ENCODE measurements at regions not wholly inside any gene's neighbourhood (a gene's known extent, or its start where the extent isn't known, plus 50 kb on each side); places are given as distances from the start of the nearest gene placed in this dataset.

DNA sequence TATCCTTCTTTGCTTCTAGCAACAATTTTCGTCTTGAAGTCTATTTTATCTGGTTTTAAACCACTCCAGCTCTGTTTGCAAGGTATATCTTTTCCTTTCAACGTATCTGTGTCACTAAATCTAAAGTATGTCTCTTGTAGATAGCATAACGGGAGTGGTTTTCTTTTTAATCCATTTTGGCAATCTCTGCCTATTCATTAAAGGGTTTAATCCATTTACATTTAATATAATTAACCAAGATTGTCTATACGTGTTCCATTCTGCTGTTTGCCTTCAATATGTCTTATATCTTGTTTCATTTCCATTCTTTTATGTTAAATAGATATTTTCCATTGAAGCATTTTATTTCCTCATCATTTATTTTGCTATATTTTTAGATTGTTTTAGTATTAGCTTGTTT lies 587.9 kb downstream of the C6orf118 start:
- Histone ChIP-seq H3K27ac (ENCODE audit: low read depth, low read length) (no peak overlapping the region), H4K20me1 (ENCODE audit: control insufficient read depth, insufficient read depth, low read depth, low read length) (no peaks in the 10 kb centered on the region)
- TF ChIP-seq, protein P1, sequence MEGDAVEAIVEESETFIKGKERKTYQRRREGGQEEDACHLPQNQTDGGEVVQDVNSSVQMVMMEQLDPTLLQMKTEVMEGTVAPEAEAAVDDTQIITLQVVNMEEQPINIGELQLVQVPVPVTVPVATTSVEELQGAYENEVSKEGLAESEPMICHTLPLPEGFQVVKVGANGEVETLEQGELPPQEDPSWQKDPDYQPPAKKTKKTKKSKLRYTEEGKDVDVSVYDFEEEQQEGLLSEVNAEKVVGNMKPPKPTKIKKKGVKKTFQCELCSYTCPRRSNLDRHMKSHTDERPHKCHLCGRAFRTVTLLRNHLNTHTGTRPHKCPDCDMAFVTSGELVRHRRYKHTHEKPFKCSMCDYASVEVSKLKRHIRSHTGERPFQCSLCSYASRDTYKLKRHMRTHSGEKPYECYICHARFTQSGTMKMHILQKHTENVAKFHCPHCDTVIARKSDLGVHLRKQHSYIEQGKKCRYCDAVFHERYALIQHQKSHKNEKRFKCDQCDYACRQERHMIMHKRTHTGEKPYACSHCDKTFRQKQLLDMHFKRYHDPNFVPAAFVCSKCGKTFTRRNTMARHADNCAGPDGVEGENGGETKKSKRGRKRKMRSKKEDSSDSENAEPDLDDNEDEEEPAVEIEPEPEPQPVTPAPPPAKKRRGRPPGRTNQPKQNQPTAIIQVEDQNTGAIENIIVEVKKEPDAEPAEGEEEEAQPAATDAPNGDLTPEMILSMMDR (IDR thresholded peaks at IDR 0.05; ENCODE audit: low read depth, low read length, poor library complexity, severe bottlenecking) = no peak
- no peak for TF ChIP-seq EZH2phosphoT487 (IDR thresholded peaks at IDR 0.05; ENCODE audit: borderline replicate concordance, low read length)

DNA sequence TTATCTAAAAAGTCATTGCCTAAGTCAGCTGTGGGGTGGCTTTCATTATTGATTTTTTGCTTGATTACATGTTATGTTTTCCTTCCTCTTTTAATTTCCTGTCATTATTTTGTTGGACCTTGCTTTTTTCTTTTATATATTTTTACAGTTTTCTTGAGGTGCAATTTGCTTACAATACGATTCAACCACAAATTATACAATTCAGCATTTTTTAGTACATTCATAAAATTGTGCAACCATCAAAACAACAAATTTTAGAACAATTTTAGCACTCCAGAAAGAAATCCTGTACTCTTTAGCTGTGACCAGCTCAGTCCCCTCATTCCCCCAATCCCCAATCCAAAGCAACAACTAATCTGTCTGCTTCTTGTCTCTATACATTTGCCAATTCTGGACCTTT lies 608.9 kb downstream of the C6orf118 start:
- H3K79me2 ChIP-seq (ENCODE audit: control insufficient read depth, low read length) = no peaks in the 10 kb centered on the region
- no peaks in the 10 kb centered on the region for H3K4me1 ChIP-seq (ENCODE audit: control insufficient read depth, low read length)
- no peak overlapping the region for H3K4me2 ChIP-seq (ENCODE audit: low read length)
- no peaks in the 10 kb centered on the region for H4K20me1 ChIP-seq (ENCODE audit: control insufficient read depth, insufficient read depth, low read depth, low read length)
- no peaks in the 10 kb centered on the region for H3K9me3 ChIP-seq (ENCODE audit: control insufficient read depth, insufficient read depth, low read length)
- no peaks in the 10 kb centered on the region for H3K36me3 ChIP-seq (ENCODE audit: control insufficient read depth, low read length)
- no peaks in the 10 kb centered on the region for H3F3A ChIP-seq (ENCODE audit: control insufficient read depth, insufficient read depth)
- no peaks in the 10 kb centered on the region for H3K27me3 ChIP-seq (ENCODE audit: control insufficient read depth, low read length)
- H3K27ac ChIP-seq (ENCODE audit: low read depth, low read length) = no peak overlapping the region
- TF ChIP-seq, protein P1 (IDR thresholded peaks at IDR 0.05; ENCODE audit: low read depth, low read length, poor library complexity, severe bottlenecking) = no peak
- TF ChIP-seq EZH2phosphoT487 (IDR thresholded peaks at IDR 0.05; ENCODE audit: borderline replicate concordance, low read length) = no peak
- no peaks in the 10 kb centered on the region for H3K9me2 ChIP-seq (replicated peaks; ENCODE audit: control insufficient read depth, low read length)
- H3K4me3 ChIP-seq (ENCODE audit: low read length) = no peak overlapping the region

More for the DNA sequence above, 587.9 kb downstream of the C6orf118 start:
- Histone ChIP-seq H3K9me2 (replicated peaks; ENCODE audit: control insufficient read depth, low read length) (no peaks in the 10 kb centered on the region), H3K4me3 (ENCODE audit: low read length) (no peak overlapping the region), H3K4me2 (ENCODE audit: low read length) (no peak overlapping the region), H3F3A (ENCODE audit: control insufficient read depth, insufficient read depth) (no peaks in the 10 kb centered on the region), H3K4me1 (ENCODE audit: control insufficient read depth, low read length) (no peaks in the 10 kb centered on the region), H3K27me3 (ENCODE audit: control insufficient read depth, low read length) (no peaks in the 10 kb centered on the region), H3K9me3 (ENCODE audit: control insufficient read depth, insufficient read depth, low read length) (no peaks in the 10 kb centered on the region; the same call in 1 of the 2 replicates), H3K79me2 (ENCODE audit: control insufficient read depth, low read length) (no peaks in the 10 kb centered on the region), H3K36me3 (ENCODE audit: control insufficient read depth, low read length) (no peaks in the 10 kb centered on the region)

DNA sequence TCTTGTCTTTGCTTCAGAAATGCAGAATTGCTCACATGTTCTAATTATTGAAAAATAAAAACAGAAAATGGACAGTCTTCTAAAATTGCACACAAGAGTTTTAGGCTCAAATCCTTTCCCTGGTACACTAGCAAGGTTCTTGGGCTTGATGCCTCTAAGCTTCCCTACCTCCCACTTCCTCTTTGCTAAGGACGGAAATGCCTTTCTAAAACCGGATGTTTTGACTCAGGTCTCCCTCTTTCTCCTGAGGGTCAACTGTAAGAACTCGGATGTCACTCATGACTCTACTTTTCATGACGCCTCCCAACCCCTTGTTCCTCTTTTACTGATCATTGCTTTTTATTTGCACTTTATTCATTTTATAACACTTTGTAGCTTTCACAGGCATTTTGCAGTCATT lies 613.5 kb downstream of the C6orf118 start:
- no peak overlapping the region for H3K4me3 ChIP-seq (ENCODE audit: low read length)
- H3K9me2 ChIP-seq (replicated peaks; ENCODE audit: control insufficient read depth, low read length) = no peaks in the 10 kb centered on the region
- no peaks in the 10 kb centered on the region for H3K4me1 ChIP-seq (ENCODE audit: control insufficient read depth, low read length)
- no peaks in the 10 kb centered on the region for H3K36me3 ChIP-seq (ENCODE audit: control insufficient read depth, low read length)
- no peak overlapping the region for H3K4me2 ChIP-seq (ENCODE audit: low read length)
- TF ChIP-seq EZH2phosphoT487 (IDR thresholded peaks at IDR 0.05; ENCODE audit: borderline replicate concordance, low read length) = no peak
- TF ChIP-seq, protein P1 (IDR thresholded peaks at IDR 0.05; ENCODE audit: low read depth, low read length, poor library complexity, severe bottlenecking) = no peak
- H3K27ac ChIP-seq (ENCODE audit: low read depth, low read length) = no peak overlapping the region
- no peaks in the 10 kb centered on the region for H3K27me3 ChIP-seq (ENCODE audit: control insufficient read depth, low read length)
- no peaks in the 10 kb centered on the region for H3K9me3 ChIP-seq (ENCODE audit: control insufficient read depth, insufficient read depth, low read length)
- no peaks in the 10 kb centered on the region for H3F3A ChIP-seq (ENCODE audit: control insufficient read depth, insufficient read depth)
- no peaks in the 10 kb centered on the region for H4K20me1 ChIP-seq (ENCODE audit: control insufficient read depth, insufficient read depth, low read depth, low read length)
- no peaks in the 10 kb centered on the region for H3K79me2 ChIP-seq (ENCODE audit: control insufficient read depth, low read length)

DNA sequence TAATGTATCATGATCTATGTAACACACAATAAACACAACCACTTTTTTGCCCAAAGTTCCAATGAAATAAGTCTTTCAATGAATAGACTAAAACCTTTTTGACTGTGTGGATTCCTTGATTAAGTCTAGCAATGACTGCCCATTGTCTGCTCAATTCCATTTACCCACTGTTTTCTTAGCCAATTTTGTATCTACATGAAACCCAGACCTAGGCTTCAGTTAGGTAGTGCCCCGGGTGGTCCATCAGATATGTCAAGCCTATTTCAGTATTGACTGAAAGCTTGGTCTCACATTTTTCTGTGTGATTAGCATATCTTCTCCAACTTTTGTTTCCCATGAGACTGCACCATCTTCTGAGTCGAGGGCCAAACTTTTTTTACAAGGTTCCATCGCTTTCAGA lies 615.0 kb downstream of the C6orf118 start:
- Histone ChIP-seq H3K9me2 (replicated peaks; ENCODE audit: control insufficient read depth, low read length) (no peaks in the 10 kb centered on the region), H4K20me1 (ENCODE audit: control insufficient read depth, insufficient read depth, low read depth, low read length) (no peaks in the 10 kb centered on the region), H3K4me2 (ENCODE audit: low read length) (no peak overlapping the region), H3K36me3 (ENCODE audit: control insufficient read depth, low read length) (no peaks in the 10 kb centered on the region), H3K79me2 (ENCODE audit: control insufficient read depth, low read length) (no peaks in the 10 kb centered on the region), H3K27ac (ENCODE audit: low read depth, low read length) (no peak overlapping the region), H3K27me3 (ENCODE audit: control insufficient read depth, low read length) (no peaks in the 10 kb centered on the region), H3K4me3 (ENCODE audit: low read length) (no peak overlapping the region), H3K4me1 (ENCODE audit: control insufficient read depth, low read length) (no peaks in the 10 kb centered on the region), H3K9me3 (ENCODE audit: control insufficient read depth, insufficient read depth, low read length) (no peaks in the 10 kb centered on the region), H3F3A (ENCODE audit: control insufficient read depth, insufficient read depth) (no peaks in the 10 kb centered on the region)
- TF ChIP-seq, protein P1 (IDR thresholded peaks at IDR 0.05; ENCODE audit: low read depth, low read length, poor library complexity, severe bottlenecking) = no peak
- TF ChIP-seq EZH2phosphoT487 (IDR thresholded peaks at IDR 0.05; ENCODE audit: borderline replicate concordance, low read length) = no peak
